Right ventricle myocardium inferior (tissue), 1 donor: ENCODE measurements at regions not wholly inside any gene's neighbourhood (a gene's known extent, or its start where the extent isn't known, plus 50 kb on each side); places are given as distances from the start of the nearest gene placed in this dataset.

Source experiments
- ATAC-seq: fragments of 200-7000 bp; cut with Tn5 transposase; one replicate; pipeline ENCODE4 v1.9.1; 2020; ENCODE audit warnings: mild to moderate bottlenecking, moderate library complexity
- DNase-seq: peaks from one replicate; pipeline ENCODE4 v3.0.0; 2021; ENCODE audit errors: missing footprints
- intact Hi-C: fragments of 100-400 bp; cut with DNase I; formaldehyde crosslinking; loops from one replicate; pipeline ENCODE4 v1.11.0; 2022
- donor health status: DM: no; HTN: yes; CAD: no; lungs with severe emphysema.

DNA sequence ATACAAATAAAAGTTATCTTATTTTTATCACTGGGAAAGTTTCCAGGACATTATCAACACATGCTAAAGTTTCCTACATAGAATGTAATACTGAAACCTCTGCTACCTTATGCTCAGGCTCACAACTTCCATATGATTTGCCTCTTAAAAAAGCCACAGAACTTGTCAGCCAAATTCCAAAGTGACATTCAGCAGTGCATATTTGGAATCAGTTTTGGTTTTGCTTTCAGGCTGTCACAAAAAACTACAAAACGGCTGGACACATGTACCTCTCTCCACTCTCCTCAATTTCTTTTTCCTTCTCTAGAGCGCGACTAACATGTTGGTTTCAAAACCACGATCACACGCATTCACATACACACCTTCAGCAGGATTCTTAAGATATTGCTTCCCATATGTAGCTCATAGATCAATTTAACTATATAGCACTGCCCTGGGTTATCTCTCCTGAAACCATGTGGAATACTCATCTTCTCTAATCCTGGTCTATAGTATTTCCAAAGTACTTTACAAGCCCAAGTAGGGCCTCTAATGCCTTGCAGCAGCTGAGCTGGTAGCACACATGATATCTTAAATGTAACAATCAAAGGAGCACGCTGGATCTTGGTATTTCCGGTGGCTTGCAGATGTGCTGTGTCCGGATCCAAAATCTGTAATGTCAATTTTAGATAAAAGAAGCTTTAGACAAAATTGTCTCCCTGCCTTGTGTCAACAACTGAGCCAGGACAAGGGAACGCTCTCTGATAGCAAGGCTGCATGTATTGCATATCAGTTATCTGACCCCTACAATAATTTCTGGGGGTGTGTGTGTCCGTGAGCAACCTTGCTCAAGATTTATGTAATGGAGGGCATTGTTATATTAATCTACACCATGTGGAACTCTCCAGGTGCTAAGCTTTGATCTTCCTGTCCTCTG, 203.2 kb downstream of the DMRT2 start:
- DNase-seq, result no peak
- intact Hi-C loops, result loop anchor here (5.0 kb wide), 1 partner anchor 49 kb away; no protein-coding TSS in a partner anchor
- ATAC-seq, result no peak

DNA sequence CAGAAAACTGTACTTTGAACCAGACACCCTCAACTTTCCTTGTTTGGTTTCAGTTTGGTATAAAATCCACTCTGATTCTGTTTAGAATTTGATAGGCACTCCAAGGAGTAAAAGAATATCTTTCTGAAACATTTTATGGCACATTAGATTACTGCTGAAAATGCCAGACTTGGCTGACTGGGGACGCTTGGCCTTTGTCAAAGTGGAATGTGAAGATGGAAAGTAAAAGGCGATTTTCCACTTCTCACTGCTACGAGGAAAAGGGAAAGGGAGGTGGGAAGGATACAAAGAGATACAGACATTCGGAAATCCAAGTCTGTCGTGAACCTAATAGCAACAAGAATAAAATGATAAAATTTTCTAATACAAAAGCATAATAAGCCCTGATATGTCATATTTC, 203.9 kb downstream of the DMRT2 start:
- intact Hi-C loops, result loop anchor here (5.0 kb wide), 1 partner anchor 48 kb away; no protein-coding TSS in a partner anchor
- ATAC-seq, result no peak
- DNase-seq, result no peak

DNA sequence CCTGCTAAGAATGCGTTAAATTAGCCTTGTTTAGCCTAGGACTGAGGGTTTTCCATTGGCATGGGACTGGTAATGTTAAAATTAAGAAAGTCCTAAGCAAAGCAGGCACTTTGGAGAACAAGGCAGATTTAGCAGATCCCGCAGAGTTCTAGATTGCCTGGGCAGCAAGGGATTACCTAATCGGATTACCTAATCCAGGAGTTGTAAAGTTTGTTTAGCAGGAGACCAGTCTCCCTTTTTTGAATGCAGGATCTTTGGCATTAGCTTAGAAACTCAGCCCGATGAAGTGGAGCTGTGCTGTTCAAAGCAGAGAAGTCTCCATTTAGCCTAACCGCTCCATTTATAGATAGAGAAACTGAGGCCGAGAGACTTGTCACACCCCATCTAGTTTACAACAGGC, 206.0 kb downstream of the DMRT2 start:
- no peak for DNase-seq
- ATAC-seq, result no peak
- intact Hi-C loops, result no loop called here

DNA sequence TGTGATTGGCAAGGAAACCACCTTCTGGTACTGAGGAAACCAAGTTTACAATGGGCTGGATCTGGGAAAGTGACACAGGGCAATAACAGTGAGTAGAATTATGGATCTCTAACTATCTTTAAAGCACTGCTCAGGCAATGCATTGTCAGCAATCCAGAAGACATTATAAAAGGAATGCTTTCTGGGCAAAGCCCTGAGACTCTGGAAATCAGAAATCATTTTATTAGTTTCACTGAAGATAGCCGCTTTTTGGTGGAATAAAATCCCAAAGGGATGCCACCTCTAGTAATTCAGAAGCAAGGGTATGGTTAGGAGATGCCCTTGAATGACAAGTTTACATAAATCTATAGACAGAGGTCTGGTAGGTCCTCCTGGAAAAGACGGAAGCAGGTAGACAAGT, 211.1 kb downstream of the DMRT2 start:
- ATAC-seq, result no peak
- DNase-seq, result no peak
- intact Hi-C loops, result no loop called here

DNA sequence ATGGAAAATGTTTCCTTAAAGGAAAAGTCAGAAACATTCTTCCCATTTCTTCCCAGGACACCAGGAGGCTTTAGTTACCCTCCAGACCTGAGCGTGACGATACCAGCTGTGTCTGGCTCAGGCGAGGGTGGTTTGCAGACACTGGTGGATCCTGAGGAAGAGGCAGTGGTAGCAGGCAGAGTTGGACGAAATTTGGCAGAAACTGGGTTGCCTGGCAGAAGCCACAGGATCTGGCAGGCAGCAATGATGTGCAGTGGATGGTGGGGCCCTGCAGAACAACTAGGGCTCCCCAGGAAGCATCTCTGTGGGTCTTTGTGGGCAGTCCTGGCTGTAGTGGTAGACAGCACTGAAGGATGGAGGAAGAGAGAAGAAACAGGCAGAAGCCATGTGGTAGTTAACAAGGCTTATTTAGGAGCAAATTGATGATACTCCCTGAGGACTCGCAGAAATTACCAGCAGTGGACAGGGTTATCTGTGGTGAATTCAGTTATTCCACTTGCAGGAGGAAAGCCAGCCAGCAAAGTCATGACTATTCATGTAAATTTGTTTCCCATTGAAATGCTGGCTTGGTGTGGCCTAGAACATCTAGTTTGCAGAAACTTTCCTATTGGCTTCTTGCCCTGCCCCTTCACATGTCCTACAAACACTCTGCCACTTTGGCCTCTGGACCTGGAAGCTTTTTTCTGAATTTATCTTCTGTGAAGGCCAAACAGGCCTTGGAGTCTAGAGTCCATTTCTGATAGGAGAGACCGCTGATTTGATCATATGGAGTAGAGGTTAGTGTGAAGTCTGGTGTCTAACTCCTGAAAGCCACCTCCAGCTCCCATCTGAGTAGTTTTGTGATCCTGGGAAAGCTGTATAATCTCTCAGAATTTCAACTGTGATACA, 212.0 kb downstream of the DMRT2 start:
- ATAC-seq, result no peak
- intact Hi-C loops, result no loop called here
- no peak for DNase-seq

DNA sequence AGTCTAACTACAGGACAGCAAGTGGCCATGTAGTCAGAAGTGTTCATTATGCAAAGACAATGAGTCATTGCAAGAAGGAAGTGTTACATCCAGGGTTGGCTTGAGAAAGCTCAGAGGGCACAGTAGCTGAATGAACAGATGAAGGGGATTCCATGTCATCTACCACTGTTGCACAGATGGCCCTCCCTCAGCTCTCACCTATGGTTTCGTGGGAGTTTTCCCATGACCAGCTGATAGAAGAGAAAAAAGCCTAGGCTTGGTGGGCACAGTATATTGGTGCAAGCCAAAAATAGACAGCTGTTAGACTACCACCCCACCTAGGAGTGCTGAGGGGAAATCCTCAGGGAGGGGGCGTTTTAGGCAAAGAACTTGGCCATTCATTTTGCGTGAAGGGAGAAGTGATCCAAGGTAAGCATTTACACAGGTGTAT, 217.0 kb downstream of the DMRT2 start:
- ATAC-seq (no peak), DNase-seq (no peak)
- intact Hi-C loops, result no loop called here

DNA sequence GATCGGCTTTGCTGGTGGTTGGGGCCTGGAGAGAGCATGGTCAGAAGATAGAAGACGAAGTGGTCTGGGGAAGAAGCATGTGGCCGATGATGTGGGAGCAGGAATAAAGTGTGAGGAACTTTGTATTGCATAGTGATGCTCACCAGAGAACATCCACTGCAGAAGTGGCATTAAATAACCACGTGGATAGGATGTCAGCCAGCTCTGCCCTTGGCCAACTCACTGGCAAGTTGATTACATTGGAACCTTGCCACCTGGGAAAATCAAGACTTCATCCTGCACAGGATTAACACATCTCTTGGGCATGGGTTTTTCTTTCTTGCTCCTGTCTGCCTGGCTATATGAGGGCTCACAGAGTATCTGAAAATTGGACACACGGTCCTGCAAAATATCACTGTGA, 217.4 kb downstream of the DMRT2 start:
- intact Hi-C loops, result no loop called here
- ATAC-seq, result no peak
- no peak for DNase-seq

DNA sequence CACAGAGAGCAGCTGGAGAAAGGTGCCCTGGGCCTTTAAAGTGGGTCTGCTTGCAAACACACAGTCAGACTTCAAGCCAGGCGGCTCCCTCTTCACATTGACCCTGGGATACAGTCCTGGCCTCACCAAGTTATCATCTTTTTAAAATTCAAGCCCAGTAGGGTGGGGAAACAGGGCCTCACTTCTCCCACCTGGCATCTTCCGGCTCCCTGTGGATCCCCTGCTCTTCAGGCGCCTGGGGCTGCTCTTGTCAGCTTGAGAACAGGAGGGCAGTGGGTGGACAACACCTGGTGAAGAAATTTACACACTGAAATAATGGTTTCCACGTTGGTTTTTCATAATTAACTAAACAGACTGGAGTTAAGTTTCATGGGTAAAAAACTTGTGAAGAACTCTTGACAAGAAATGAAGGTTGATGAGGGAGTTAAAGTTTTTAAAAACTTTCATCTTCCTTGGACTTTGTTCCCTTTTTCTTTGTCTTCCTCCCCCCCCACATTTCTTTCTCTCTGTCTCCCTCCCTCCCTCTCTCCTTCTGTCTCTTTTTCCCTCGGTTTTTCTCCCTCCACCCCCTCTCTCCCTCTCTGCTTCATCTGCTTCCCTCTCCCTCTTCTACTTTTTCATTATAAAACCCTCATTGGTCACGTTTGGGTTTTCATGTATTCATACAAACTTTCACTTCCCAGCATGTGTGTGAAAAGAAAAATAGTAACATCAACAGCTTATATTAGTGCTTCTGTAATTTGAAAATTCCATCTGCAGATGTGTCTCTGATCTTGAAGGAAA, 219.6 kb downstream of the DMRT2 start:
- DNase-seq (no peak), ATAC-seq (no peak)
- intact Hi-C loops, result no loop called here

DNA sequence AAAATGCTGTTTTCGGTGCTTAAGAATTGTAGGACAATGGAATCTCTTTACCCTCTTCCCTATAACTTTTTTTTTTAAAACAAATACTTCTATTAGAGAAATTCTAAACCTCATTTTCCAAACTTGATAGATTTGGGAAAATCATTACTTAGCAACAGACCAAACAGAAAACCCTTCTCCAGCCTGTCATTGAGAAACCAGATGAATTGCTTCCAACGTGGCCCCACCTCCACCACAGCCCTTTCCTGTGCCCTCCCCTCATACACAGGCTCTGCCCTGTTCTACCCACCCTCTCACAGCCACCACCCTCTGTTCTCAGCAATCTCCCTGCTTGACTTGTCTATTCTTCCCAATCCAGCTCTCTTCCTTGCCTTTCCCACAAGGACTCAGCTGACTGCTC, 221.2 kb downstream of the DMRT2 start:
- intact Hi-C loops, result no loop called here
- DNase-seq (no peak), ATAC-seq (no peak)

DNA sequence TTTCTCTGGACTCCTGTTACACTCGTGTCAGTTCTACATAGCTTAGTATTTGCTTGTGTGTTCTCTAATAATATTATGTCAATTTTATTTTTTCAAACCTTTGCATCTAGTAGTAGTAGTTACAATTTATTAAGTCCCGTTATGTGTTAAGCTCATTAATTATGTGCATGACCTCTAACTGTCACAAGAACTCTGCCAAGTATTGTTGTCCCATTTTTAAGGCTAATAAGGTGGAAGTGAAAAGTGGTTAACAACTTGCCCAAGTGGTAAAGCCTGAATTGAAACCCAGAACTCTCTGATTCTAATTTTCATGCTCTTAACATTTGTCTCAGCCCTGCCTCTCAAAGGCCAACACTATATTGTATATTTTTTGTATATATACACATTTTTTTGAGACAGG, 221.6 kb downstream of the DMRT2 start:
- DNase-seq (no peak), ATAC-seq (no peak)
- intact Hi-C loops, result no loop called here

DNA sequence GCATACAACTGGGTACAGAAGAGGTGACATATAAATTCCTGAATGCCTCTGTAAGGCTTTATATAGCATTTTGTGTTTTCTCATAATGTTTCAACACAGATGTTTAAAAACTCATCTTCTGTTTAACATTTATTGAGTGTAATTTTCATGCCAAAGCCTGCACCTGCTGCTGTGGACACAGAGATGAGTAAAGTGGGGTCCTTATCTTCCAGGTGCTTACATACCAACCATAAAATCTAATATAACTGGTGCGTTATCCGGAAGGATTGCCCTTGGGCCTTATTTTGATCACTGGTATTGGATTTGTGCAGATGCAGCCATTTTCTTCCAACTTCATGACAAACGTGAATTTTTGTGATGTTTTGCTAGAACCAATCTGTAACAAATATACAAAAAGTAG, 222.3 kb downstream of the DMRT2 start:
- no peak for ATAC-seq
- no peak for DNase-seq
- intact Hi-C loops, result no loop called here

DNA sequence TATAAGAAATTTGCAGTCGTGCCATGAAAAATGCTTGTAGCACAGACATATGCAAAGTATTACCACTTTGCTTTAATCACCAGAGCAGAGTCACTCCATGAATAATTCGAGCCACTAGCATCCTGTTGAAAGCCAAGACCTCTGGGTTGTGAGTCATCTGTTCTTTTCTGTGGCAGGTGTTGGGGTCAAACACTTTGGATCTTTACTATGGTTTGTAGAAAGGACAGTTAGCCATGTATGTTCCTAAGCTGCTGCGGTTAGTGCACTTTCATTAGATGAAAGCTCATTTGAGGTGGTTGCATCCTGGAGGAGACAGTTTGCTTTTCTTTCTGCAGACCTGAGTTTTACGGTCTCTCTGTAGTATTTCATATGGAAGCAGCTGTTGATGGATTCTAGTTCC, 223.7 kb downstream of the DMRT2 start:
- DNase-seq, result no peak
- ATAC-seq, result no peak
- intact Hi-C loops, result no loop called here

DNA sequence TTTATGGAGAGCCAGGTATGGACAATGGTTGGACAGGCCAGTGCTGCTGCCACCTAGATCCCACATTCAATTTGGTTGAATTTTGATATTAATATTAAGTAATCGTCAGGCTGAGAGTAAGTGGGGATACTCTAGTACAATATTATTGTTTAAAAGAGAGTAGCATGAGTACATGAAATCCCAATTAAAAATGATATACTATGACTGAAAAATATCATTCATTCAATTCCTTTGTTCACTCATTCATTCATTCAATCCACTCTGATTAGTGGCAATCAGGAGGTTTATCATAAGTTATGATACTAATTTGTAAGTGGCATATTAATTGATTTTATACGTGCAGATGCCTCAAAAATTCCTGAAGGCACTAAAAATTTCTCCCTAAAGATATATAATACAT, 224.2 kb downstream of the DMRT2 start:
- intact Hi-C loops, result no loop called here
- ATAC-seq (no peak), DNase-seq (no peak)

DNA sequence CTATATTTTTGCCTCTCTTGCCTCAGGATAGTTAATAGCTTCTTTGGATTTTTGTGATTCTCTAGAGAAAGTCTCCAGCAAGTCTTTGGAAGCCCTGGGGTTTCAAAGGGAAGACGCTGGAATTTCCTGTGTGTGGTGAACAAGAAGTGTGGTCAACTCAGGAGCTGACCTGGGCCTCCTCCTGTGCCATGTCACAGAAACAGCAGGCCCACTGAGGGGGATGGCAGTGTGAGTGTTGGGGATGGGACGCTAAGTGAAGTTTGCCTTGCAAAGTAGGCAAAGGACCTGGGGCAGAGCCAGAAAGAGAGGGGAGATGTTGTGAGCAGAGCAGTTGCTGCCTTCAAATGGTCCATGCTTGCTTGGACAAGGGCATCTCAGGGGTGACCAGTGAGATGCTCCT, 226.3 kb downstream of the DMRT2 start:
- intact Hi-C loops, result no loop called here
- DNase-seq (no peak), ATAC-seq (no peak)

DNA sequence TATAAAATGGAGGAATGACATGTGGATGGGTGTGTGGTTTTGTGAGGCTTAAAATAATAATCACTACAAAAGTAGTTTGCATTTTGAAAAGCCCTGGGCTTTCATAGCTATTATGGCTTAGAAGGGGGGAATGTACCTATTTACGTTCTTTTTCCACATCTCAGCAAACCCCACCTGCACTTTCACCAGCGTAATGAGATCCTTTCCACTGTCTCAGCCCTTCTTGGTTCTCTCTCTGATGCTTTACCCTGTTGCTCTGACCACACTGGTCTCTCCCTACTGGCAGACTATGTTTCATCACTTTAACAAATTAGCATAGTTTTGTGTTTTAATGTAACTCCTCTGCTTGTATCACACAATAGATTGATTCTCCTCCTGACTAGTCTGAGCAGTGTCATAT, 234.6 kb downstream of the DMRT2 start:
- ATAC-seq (no peak), DNase-seq (no peak)
- intact Hi-C loops, result no loop called here

DNA sequence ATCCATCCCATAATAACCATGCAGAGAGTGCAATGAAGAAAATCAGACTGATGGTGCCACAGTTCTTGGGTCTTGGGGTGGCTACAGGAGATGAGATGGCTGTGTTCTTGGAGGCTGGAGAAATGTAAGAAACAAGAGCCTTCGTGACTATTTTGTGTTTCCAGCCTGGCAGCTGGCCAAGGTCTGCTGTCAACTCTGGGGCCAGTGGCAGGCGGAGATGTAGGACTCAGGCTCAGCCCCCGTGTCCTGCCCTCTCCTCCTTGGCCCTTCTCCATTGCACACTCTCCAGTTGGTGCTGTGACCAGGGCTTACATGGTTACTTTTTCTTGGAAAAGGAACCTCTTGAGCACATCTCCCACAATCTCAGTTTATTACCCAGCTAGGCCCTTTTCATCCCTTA, 235.4 kb downstream of the DMRT2 start:
- no peak for ATAC-seq

DNA sequence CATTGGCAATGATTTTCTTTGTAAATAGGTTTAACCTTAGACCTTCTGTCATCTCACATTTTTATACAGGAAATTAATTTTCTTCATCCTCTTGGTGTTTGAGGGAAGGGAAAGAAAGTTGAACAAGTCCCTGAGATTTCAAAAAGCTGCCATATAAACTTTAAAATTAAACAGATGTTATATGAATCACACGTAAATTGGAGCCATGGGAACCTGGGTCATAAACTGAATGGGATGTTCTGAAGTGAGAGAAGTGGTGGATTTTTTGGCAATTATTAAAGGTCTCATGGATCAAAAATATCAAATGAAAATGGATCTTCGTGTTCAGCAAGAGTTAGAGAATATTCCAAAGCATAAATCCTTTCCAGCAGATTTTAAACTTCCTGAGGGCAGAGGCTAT, 242.2 kb downstream of the DMRT2 start:
- ATAC-seq, result no peak
- DNase-seq, result no peak
- intact Hi-C loops, result no loop called here

More for the DNA sequence above, 235.4 kb downstream of the DMRT2 start:
- intact Hi-C loops, result no loop called here
- peak; percentile 48 for DNase-seq

DNA sequence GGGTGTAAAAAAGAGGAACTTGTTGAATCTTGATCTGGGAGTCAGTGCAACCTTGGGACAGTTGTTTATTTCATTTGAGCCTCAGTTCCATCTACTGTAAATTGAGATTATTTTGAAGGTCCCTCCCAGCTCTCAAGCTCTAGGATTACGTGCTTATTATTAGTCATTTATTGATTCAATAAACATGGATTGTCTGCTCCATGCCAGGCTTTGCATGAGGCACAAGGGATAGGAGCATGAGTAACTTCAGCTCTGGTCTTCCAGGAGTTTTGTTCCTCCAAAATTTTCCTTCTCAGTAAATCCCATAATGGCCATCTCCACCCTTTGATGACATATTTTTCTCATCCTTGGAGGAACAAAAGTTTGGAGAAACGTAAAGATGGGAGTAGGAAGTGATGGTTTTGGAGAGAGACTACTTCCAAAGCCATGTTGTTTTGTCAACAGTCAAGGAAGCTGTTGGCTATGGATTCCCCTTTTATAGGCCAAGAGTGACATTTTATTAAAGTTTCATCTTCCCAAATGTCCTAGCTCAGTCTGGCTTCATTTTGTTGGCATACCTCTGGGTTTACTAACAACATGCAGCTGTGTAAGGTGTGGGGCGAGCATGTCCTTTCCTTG, 244.6 kb downstream of the DMRT2 start:
- ATAC-seq, result no peak
- DNase-seq, result no peak
- intact Hi-C loops, result no loop called here

DNA sequence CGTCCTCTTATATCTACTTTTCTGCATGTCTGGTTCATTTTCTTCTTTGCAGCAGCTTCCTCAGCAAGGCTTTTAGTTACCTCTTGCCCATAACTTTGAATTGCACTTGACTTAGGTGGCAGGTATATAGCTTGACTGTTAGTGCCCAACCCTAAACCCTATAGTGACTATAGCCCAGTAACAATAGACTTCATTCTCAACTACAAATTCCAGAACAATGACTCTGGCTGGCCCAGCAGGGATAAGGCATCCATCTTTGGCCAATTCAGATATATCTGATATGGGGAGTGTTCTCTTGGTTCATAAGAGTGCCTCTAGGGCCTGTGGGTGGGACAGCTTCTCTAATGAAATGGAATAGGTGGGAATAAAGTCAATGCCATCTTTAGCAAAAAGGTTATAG, 246.2 kb downstream of the DMRT2 start:
- no peak for ATAC-seq
- intact Hi-C loops, result no loop called here
- DNase-seq, result no peak
